NT2/D1 (cell line): ENCODE measurements at regions not wholly inside any gene's neighbourhood (a gene's known extent, or its start where the extent isn't known, plus 50 kb on each side); places are given as distances from the start of the nearest gene placed in this dataset.

Experiments used
- DNase-seq: peaks from one replicate; pipeline ENCODE4 v3.0.0-alpha.2; 2011; ENCODE audit warnings: low read depth, low spot score
- H3K27me3 ChIP-seq: 2 replicates; pipeline ENCODE4 v1.6.0; 2011; ENCODE audit warnings: mild to moderate bottlenecking; ENCODE audit not compliant: insufficient read length, insufficient read depth
- H3K36me3 ChIP-seq: 2 replicates; pipeline ENCODE4 v1.6.1; 2011; ENCODE audit warnings: mild to moderate bottlenecking, low read length, mixed read lengths; ENCODE audit not compliant: insufficient read depth, insufficient read length
- H3K4me1 ChIP-seq: 2 replicates; pipeline ENCODE4 v1.5.1; 2011; ENCODE audit not compliant: insufficient read depth, insufficient read length
- H3K4me3 ChIP-seq: 2 replicates; pipeline ENCODE4 v1.5.1; 2011; ENCODE audit warnings: low read depth; ENCODE audit not compliant: insufficient read length
- H3K9ac ChIP-seq: 2 replicates; pipeline ENCODE4 v1.6.0; 2011; ENCODE audit warnings: low read depth; ENCODE audit not compliant: insufficient read length
- H3K9me3 ChIP-seq: 2 replicates; pipeline ENCODE4 v1.5.1; 2011; ENCODE audit warnings: mild to moderate bottlenecking, low read length; ENCODE audit not compliant: insufficient read depth
- SUZ12 ChIP-seq: IDR thresholded peaks from 2 replicates; pipeline ENCODE4 v1.6.1; 2011; ENCODE audit not compliant: insufficient read length, insufficient read depth; ENCODE audit errors: extremely low read depth
- YY1 ChIP-seq: IDR thresholded peaks from 2 replicates; pipeline ENCODE4 v1.6.1; 2011; ENCODE audit not compliant: insufficient read length, insufficient read depth
- ZNF274 ChIP-seq: IDR thresholded peaks from 2 replicates; pipeline ENCODE4 v1.6.1; 2011; ENCODE audit warnings: mild to moderate bottlenecking, low read depth, low read length

GRCh38 chr1:221309723-221310122 is 430.5 kb downstream of the HLX start:
- no peaks in the 10 kb centered on the region for H3K27me3 ChIP-seq
- H3K36me3 ChIP-seq = no peaks in the 10 kb centered on the region
- TF ChIP-seq ZNF274 = no peak
- no peak for TF ChIP-seq SUZ12
- TF ChIP-seq YY1 = no peak
- peaks cover 10% of the 10 kb centered on the region; the same call in 1 of the 2 replicates for H3K9me3 ChIP-seq
- no peak for DNase-seq
- H3K4me1 ChIP-seq = no peaks in the 10 kb centered on the region
- no peak overlapping the region for H3K9ac ChIP-seq
- no peak overlapping the region for H3K4me3 ChIP-seq

DNA sequence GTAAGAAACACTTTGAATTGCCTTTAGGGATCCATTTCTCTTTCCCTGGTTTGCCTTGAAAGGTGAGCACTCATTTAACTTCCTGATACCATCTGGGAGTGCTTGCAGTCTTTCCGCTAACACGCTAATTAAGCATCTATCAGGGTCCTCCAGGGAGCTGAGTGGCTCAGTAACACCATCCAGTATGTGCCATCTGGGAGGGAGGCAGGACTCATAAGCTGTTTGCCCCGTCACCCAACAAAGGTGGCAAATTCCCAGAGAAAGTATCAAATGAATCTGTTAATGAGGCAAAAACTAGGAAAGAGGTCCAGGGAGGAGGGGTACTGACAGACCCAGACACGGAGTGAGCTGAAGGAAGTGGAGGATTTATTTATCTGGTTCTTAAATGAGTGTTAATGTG is 430.9 kb downstream of the HLX start:
- Histone ChIP-seq H3K9ac (no peak overlapping the region), H3K27me3 (no peaks in the 10 kb centered on the region), H3K36me3 (no peaks in the 10 kb centered on the region), H3K9me3 (peaks cover 10% of the 10 kb centered on the region; the same call in 1 of the 2 replicates), H3K4me1 (no peaks in the 10 kb centered on the region), H3K4me3 (no peak overlapping the region)
- no peak for TF ChIP-seq SUZ12
- TF ChIP-seq YY1 = no peak
- no peak for TF ChIP-seq ZNF274
- DNase-seq = no peak

- Histone ChIP-seq H3K9me3 (no peaks in the 10 kb centered on the region), H3K27me3 (no peaks in the 10 kb centered on the region), H3K36me3 (no peaks in the 10 kb centered on the region), H3K9ac (no peak overlapping the region), H3K4me3 (no peak overlapping the region), H3K4me1 (no peaks in the 10 kb centered on the region)
- no peak for DNase-seq
- TF ChIP-seq YY1 = no peak
These were observed 426.6 kb downstream of the DUSP10 start for GRCh38 chr1:221315330-221315729.

DNA sequence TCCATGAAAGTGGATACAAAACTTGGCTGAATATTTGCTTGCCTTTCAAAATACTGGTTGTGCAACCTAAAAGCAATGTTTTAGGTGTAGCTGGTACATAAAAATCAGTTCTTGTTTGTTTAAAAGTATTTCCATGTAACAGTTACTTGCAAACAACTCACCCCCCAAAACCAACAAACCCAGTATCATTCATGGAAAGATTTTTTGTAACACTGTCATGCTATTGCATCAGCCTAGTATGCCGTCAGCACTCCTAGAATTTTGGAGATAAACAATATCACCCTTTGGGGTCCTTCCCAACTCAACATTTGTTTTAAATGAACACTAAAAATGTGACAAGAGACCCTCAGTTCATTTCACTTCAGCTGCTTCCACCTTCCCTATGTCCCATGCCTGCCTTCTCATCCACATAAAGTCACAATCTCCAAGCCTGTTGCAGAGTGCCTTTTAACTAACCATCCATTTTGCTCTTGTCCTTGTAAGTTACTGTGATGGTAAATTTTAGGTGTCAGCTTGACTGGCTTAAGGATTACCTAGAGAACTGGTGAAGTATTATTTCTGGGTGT is 425.3 kb downstream of the DUSP10 start:
- H3K36me3 ChIP-seq = no peaks in the 10 kb centered on the region
- H3K4me3 ChIP-seq = no peak overlapping the region
- H3K4me1 ChIP-seq = no peaks in the 10 kb centered on the region
- no peak for DNase-seq
- no peaks in the 10 kb centered on the region for H3K9me3 ChIP-seq
- H3K27me3 ChIP-seq = no peaks in the 10 kb centered on the region
- TF ChIP-seq ZNF274 = no peak
- no peak for TF ChIP-seq YY1
- TF ChIP-seq SUZ12 = no peak
- no peak overlapping the region for H3K9ac ChIP-seq

- Histone ChIP-seq H3K9me3 (no peaks in the 10 kb centered on the region), H3K9ac (no peak overlapping the region), H3K27me3 (no peaks in the 10 kb centered on the region), H3K4me3 (no peak overlapping the region), H3K4me1 (no peaks in the 10 kb centered on the region), H3K36me3 (no peaks in the 10 kb centered on the region)
- no peak for DNase-seq
- TF ChIP-seq YY1 (no peak), SUZ12 (no peak), ZNF274 (no peak)
These were observed 424.4 kb downstream of the DUSP10 start for GRCh38 chr1:221317537-221317936.

DNA sequence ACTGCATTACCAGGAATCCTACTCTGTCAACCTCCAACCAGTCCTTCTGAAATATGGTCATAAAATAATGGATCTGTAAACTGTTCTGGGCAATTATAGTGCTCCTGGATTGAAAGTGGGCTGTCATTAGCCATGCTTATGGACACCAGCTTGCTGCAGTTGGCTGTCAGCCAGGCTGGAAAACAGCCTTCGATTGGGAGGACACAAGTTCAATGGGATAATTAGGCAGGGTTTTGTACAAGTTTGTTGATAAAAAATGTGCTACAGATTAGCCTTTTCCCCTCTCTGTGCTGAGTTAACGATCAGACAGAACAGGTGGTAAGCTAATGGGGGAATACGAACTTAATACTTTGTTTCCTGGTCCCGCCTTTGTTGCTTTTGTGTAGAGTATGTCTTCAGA is 413.9 kb downstream of the DUSP10 start:
- Histone ChIP-seq H3K9me3 (peaks cover 21% of the 10 kb centered on the region), H3K36me3 (no peaks in the 10 kb centered on the region), H3K9ac (no peak overlapping the region), H3K4me3 (no peak overlapping the region), H3K27me3 (no peaks in the 10 kb centered on the region), H3K4me1 (no peaks in the 10 kb centered on the region)
- DNase-seq = no peak
- TF ChIP-seq ZNF274 (no peak), SUZ12 (no peak), YY1 (no peak)

GRCh38 chr1:221328371-221328770 is 413.5 kb downstream of the DUSP10 start:
- H3K4me1 ChIP-seq = no peaks in the 10 kb centered on the region
- TF ChIP-seq ZNF274 (no peak), YY1 (no peak), SUZ12 (no peak)
- H3K36me3 ChIP-seq = no peaks in the 10 kb centered on the region
- H3K9ac ChIP-seq = no peak overlapping the region
- H3K4me3 ChIP-seq = no peak overlapping the region
- no peak for DNase-seq
- H3K9me3 ChIP-seq = peaks cover 21% of the 10 kb centered on the region
- H3K27me3 ChIP-seq = no peaks in the 10 kb centered on the region
